H9 (cell line): ENCODE measurements at regions not wholly inside any gene's neighbourhood (a gene's known extent, or its start where the extent isn't known, plus 50 kb on each side); places are given as distances from the start of the nearest gene placed in this dataset.

ENCODE experiments used
- DNase-seq: peaks from one replicate; pipeline ENCODE4 v3.0.0-alpha.2; 2017
- H2AFZ ChIP-seq: one replicate; pipeline ENCODE4 v1.6.1; 2013; ENCODE audit warnings: mild to moderate bottlenecking, low read length, control low read depth, moderate library complexity
- H2AK5ac ChIP-seq: 2 replicates; pipeline ENCODE4 v1.6.1; 2013; ENCODE audit warnings: low read length, control low read depth, mixed read lengths; ENCODE audit not compliant: insufficient read length
- H2BK120ac ChIP-seq: one replicate; pipeline ENCODE4 v1.6.1; 2013; ENCODE audit warnings: low read depth, mild to moderate bottlenecking, low read length, control low read depth, inconsistent platforms; ENCODE audit not compliant: poor library complexity, severe bottlenecking
- H2BK12ac ChIP-seq: 2 replicates; pipeline ENCODE4 v1.6.1; 2013; ENCODE audit warnings: low read length, control low read depth, mixed read lengths, low read depth; ENCODE audit not compliant: insufficient read length
- H2BK15ac ChIP-seq: 2 replicates; pipeline ENCODE4 v1.6.1; 2013; ENCODE audit warnings: low read depth, low read length, control low read depth
- H2BK20ac ChIP-seq: one replicate; pipeline ENCODE4 v1.6.1; 2013; ENCODE audit warnings: low read depth, mild to moderate bottlenecking, low read length, control low read depth, inconsistent platforms; ENCODE audit not compliant: poor library complexity, severe bottlenecking
- H2BK5ac ChIP-seq: 2 replicates; pipeline ENCODE4 v1.6.1; 2013; ENCODE audit warnings: low read length, control low read depth, mixed read lengths; ENCODE audit not compliant: insufficient read length
- H3K14ac ChIP-seq: 2 replicates; pipeline ENCODE4 v1.6.1; 2013; ENCODE audit warnings: low read length, control low read depth; ENCODE audit not compliant: insufficient read depth
- H3K18ac ChIP-seq: 2 replicates; pipeline ENCODE4 v1.6.1; 2013; ENCODE audit warnings: low read depth, mild to moderate bottlenecking, mixed read lengths, low read length, control low read depth; ENCODE audit not compliant: insufficient read length
- H3K23ac ChIP-seq: 2 replicates; pipeline ENCODE4 v1.6.1; 2013; ENCODE audit warnings: low read length, control low read depth, mixed read lengths, low read depth; ENCODE audit not compliant: insufficient read length
- H3K23me2 ChIP-seq: 2 replicates; pipeline ENCODE4 v1.6.1; 2013; ENCODE audit warnings: low read depth, mild to moderate bottlenecking, mixed read lengths, low read length, control low read depth; ENCODE audit not compliant: insufficient read length, poor library complexity, severe bottlenecking
- H3K27ac ChIP-seq: 2 replicates; pipeline ENCODE4 v1.5.1; 2013; ENCODE audit warnings: low read length, control low read depth, mixed read lengths, low read depth; ENCODE audit not compliant: insufficient read length
- H3K27me3 ChIP-seq: 2 replicates; pipeline ENCODE4 v1.6.1; 2013; ENCODE audit warnings: low read length, control low read depth, inconsistent platforms; ENCODE audit not compliant: insufficient read depth
- H3K4ac ChIP-seq: 2 replicates; pipeline ENCODE4 v1.6.1; 2013; ENCODE audit warnings: low read depth, mild to moderate bottlenecking, control low read depth, inconsistent platforms, low read length, moderate library complexity
- H3K4me1 ChIP-seq: 2 replicates; pipeline ENCODE4 v1.6.1; 2013; ENCODE audit warnings: low read length, control low read depth, inconsistent platforms; ENCODE audit not compliant: insufficient read depth
- H3K4me2 ChIP-seq: 2 replicates; pipeline ENCODE4 v1.6.1; 2013; ENCODE audit warnings: low read length, control low read depth, mixed read lengths; ENCODE audit not compliant: insufficient read length, insufficient read depth
- H3K56ac ChIP-seq: 2 replicates; pipeline ENCODE4 v1.6.1; 2013; ENCODE audit warnings: low read depth, mild to moderate bottlenecking, mixed read lengths, low read length, control low read depth; ENCODE audit not compliant: insufficient read length
- H3K79me1 ChIP-seq: 2 replicates; pipeline ENCODE4 v1.6.1; 2013; ENCODE audit warnings: low read depth, mild to moderate bottlenecking, moderate library complexity, low read length, control low read depth, inconsistent platforms; ENCODE audit not compliant: insufficient read depth, poor library complexity, severe bottlenecking
- H3K79me2 ChIP-seq: 2 replicates; pipeline ENCODE4 v1.6.1; 2013; ENCODE audit warnings: low read length, control low read depth, inconsistent platforms; ENCODE audit not compliant: insufficient read depth
- H3K9ac ChIP-seq: 2 replicates; pipeline ENCODE4 v1.6.1; 2013; ENCODE audit warnings: low read length, control low read depth, mixed read lengths; ENCODE audit not compliant: insufficient read length; ENCODE audit errors: extremely low read depth
- H3K9me3 ChIP-seq: one replicate; pipeline ENCODE4 v1.6.1; 2013; ENCODE audit warnings: low read depth, low read length, inconsistent platforms; ENCODE audit not compliant: control insufficient read depth
- H3T11ph ChIP-seq: one replicate; pipeline ENCODE4 v1.6.1; 2013; ENCODE audit warnings: mild to moderate bottlenecking, low read length, control low read depth, inconsistent platforms
- H4K20me1 ChIP-seq: one replicate; pipeline ENCODE4 v1.6.1; 2013; ENCODE audit not compliant: control insufficient read depth, insufficient read length, insufficient read depth
- H4K5ac ChIP-seq: 2 replicates; pipeline ENCODE4 v1.6.1; 2013; ENCODE audit warnings: low read depth, mild to moderate bottlenecking, mixed read lengths, low read length, control low read depth; ENCODE audit not compliant: insufficient read length
- H4K8ac ChIP-seq: replicated peaks from 2 replicates; pipeline ENCODE4 v1.6.1; 2013; ENCODE audit warnings: low read length, control low read depth, mixed read lengths, low read depth; ENCODE audit not compliant: insufficient read length
- H4K91ac ChIP-seq: 2 replicates; pipeline ENCODE4 v1.6.1; 2013; ENCODE audit warnings: low read depth, mild to moderate bottlenecking, moderate library complexity, mixed read lengths, low read length, control low read depth; ENCODE audit not compliant: insufficient read length
- H3K27ac Mint-ChIP-seq, 3 experiments: 2 replicates in 2 of 3; 3 replicates in 1 of 3; pipeline ENCODE4 v1.8.0; 2020 to 2021; ENCODE audit warnings: mixed read lengths in 3 of 3, mild to moderate bottlenecking in 1 of 3, moderate library complexity in 1 of 3
- H3K27me3 Mint-ChIP-seq: 2 replicates; pipeline ENCODE4 v1.8.0; 2021; ENCODE audit warnings: low read depth, mild to moderate bottlenecking, moderate library complexity, mixed read lengths
- H3K36me3 Mint-ChIP-seq, 3 experiments: 2 replicates in 2 of 3; 3 replicates in 1 of 3; pipeline ENCODE4 v1.8.0; 2020 to 2021; ENCODE audit warnings: low read depth in 3 of 3, mixed read lengths in 3 of 3; ENCODE audit not compliant: insufficient read depth in 1 of 3
- H3K4me1 Mint-ChIP-seq, 2 experiments: 2 replicates each; pipeline ENCODE4 v1.8.0; 2020; ENCODE audit warnings: mixed read lengths in 2 of 2
- H3K4me3 Mint-ChIP-seq, 2 experiments: 2 replicates in 1 of 2; 3 replicates in 1 of 2; pipeline ENCODE4 v1.8.0; 2020 to 2021; ENCODE audit warnings: mild to moderate bottlenecking in 2 of 2, mixed read lengths in 2 of 2, moderate library complexity in 1 of 2
- H3K9me3 Mint-ChIP-seq, 2 experiments: 2 replicates in 1 of 2; 3 replicates in 1 of 2; pipeline ENCODE4 v1.8.0; 2020; ENCODE audit warnings: mild to moderate bottlenecking in 2 of 2, mixed read lengths in 2 of 2, moderate library complexity in 1 of 2
- CTCF ChIP-seq: fragments of 200-600 bp; sonication (generic); conservative IDR thresholded peaks from 3 replicates; pipeline ENCODE4 v1.8.0; 2021; ENCODE audit warnings: antibody characterized with exemption, mild to moderate bottlenecking
- WGBS: extraction: QIAGEN DNeasy Blood & Tissue Kit; methylation state at CpG from one replicate; pipeline ENCODE4 v1.1.7; 2013; ENCODE audit warnings: missing lambda C conversion rate, low lambda C conversion rate, mixed read lengths; ENCODE audit not compliant: insufficient read length; ENCODE audit errors: extremely low coverage; 5-methylcytosine and 5-hydroxymethylcytosine counted together

GRCh38 chr10:88027570-88027969 is 164.1 kb downstream of the PTEN start:
- Histone ChIP-seq H4K8ac (no peak overlapping the region), H2BK20ac (no peak overlapping the region), H3K9ac (no peak overlapping the region), H3K14ac (no peak overlapping the region), H2AK5ac (no peak overlapping the region), H3K23ac (no peak overlapping the region), H3K79me2 (no peaks in the 10 kb centered on the region), H3K4ac (no peak overlapping the region), H3K27me3 (no peaks in the 10 kb centered on the region), H4K20me1 (no peaks in the 10 kb centered on the region), H3K18ac (no peak overlapping the region), H2BK15ac (no peak overlapping the region), H3T11ph (no peak overlapping the region), H2BK120ac (no peak overlapping the region), H3K4me1 (peaks cover 2% of the 10 kb centered on the region; the same call in 1 of the 2 replicates), H3K79me1 (no peaks in the 10 kb centered on the region), H2AFZ (no peak overlapping the region), H3K9me3 (no peaks in the 10 kb centered on the region), H2BK5ac (no peak overlapping the region), H4K91ac (no peak overlapping the region), H3K56ac (no peak overlapping the region), H3K27ac (no peak overlapping the region), H3K4me2 (no peak overlapping the region), H3K23me2 (no peaks in the 10 kb centered on the region), H2BK12ac (no peak overlapping the region), H4K5ac (no peak overlapping the region)
- no peak for DNase-seq
- H3K27me3 Mint-ChIP-seq = no peaks in the 10 kb centered on the region
- peaks cover 0 to 2% of the 10 kb centered on the region in 2 experiments; a peak in 1 of 5 replicates for H3K9me3 Mint-ChIP-seq
- H3K4me3 Mint-ChIP-seq = no peak overlapping the region
- peaks cover 0 to 4% of the 10 kb centered on the region in 2 experiments; a peak in 1 of 4 replicates for H3K4me1 Mint-ChIP-seq
- no peak overlapping the region for H3K27ac Mint-ChIP-seq
- TF ChIP-seq CTCF = no peak
- no peaks in the 10 kb centered on the region for H3K36me3 Mint-ChIP-seq
- WGBS = no CpG with 5 or more reads among the region's 4 CpGs
